HG03060 (cell line): ENCODE measurements at regions not wholly inside any gene's neighbourhood (a gene's known extent, or its start where the extent isn't known, plus 50 kb on each side); places are given as distances from the start of the nearest gene placed in this dataset.
"Not testable (repeated sequence)": the region's sequence is repeated elsewhere in the genome, so short reads cannot be mapped to it uniquely, and the experiment has no call there.

Experiments used
- ATAC-seq: cut with Tn5 transposase; IDR thresholded peaks from one replicate; pipeline ENCODE4 v1.9.1; 2021; ENCODE audit warnings: low read depth, moderate number of reproducible peaks; ENCODE audit not compliant: unreplicated experiment

- no peak for ATAC-seq
Observed at GRCh38 chrX:150118476-150118875, 180.2 kb upstream of the EOLA2 start.

- ATAC-seq: no peak
Observed at GRCh38 chrX:150119323-150119722, 181.0 kb upstream of the EOLA2 start.

DNA sequence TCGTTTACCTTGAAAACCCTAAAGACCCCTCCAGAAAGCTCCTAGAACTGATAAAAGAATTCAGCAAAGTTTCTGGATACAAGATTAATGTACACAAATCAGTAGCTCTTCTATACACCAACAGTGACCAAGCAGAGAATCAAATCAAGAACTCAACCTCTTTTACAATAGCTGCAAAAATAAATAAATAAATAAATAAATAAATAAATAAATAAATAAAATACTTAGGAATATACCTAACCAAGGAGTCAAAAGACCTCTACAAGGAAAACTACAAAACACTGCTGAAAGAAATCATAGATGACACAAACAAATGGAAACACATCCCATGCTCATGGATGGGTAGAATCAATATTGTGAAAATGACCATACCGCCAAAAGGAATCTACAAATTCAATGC, 186.8 kb upstream of the EOLA2 start:
- not testable (repeated sequence) for ATAC-seq

- no peak for ATAC-seq
Observed at GRCh38 chrX:150127216-150127615, 188.9 kb upstream of the EOLA2 start.

GRCh38 chrX:150143721-150144440, 205.6 kb upstream of the EOLA2 start:
- no peak for ATAC-seq

DNA sequence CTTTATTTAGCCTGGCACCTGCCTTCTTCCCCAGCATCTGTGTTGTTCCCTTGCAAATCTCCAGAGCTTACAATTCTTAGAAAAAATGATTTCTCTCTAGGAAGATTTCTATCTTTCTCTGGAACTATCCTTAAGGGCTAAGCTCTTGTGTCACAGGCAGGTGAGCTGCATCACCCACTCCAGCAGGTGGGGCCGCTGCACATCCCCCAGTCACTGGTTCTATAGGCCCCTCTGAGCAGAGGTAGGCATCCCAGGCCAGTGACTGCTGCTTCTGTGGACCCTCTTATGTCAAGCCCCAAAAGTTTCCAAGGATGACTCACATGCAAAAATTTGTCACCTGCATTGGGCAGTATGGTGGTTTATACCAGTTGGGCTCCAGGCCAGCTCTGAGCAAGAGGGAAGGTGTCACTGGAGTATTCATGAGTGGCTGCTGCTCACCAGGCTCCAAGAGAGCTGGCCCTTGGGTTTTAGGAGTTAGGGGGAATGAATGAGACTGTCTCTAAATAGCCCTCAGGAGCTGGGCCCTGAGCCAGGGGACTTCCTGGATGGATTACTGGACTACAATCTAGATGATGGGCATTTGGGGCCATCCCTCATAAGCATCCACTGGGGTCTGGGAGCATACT, 208.1 kb upstream of the EOLA2 start:
- no peak for ATAC-seq

DNA sequence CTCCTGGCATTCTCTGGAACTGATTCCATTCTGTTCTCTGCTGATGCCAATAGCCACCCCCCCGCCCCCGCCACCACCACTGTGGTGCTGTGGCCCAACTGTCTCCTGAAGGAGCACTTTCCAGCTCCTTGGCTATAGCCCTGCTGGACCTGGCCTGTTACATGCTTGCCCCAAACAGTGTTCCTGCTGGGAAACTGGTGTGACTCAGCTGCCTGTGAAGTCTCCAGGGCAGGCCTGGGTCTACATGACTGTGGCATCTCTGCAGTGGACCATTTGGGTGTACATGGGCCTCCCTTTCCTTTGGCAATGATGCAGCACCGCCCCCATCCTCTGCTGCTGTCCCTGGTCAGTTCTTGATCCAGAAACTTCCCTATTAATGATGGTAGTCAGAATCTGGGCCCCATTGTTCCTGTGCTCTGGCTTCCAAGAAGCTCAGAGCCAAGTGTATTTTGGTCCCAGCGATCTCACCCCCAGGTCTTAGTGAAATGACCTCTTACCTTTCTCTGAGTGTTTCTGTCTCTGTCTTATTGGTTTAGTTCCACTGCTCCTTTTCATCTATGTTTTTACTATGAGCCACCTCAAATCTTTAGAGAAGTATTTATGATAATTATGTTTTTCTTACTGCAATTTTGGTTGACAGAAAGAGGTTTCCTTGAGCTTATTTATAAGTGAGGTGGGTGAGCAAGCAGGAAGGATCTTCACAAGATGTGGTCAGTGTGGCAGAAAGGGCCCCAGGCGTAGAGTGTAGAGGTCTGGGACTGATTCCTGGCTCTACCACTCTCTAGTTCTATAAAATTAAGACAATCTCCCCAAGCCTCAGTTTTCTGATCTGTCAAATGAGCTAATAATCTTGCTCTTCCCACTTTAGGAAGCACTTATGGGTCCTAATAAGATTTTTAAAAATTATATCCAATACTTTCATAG, 210.7 kb upstream of the EOLA2 start:
- ATAC-seq: no peak

- no peak for ATAC-seq
Observed at GRCh38 chrX:150150076-150150779, 211.9 kb upstream of the EOLA2 start.

- no peak for ATAC-seq
Observed at GRCh38 chrX:150150780-150151125, 212.4 kb upstream of the MAMLD1 start.

DNA sequence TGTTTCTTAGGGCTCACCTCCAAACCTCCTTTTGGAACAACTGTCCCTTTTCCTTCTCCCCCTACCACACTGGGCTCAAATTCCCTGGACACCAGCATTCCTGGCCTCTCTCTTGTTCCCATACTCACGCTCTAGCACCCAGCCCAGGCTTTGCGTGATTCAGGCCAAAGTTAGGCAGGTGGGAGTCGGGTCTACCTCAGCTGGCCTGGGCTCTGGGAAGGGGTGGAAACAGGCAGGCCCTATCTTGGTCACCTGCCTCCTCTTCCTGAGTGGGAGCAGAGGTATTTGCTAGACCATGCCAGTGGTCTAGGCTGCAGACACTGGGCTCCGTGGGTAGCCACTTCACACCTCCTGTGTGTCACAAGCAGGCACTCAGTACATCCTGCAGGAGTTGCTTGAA, 211.1 kb upstream of the MAMLD1 start:
- ATAC-seq: no peak

GRCh38 chrX:150152546-150152945, 210.6 kb upstream of the MAMLD1 start:
- no peak for ATAC-seq

GRCh38 chrX:150155436-150156035, 207.6 kb upstream of the MAMLD1 start:
- no peak for ATAC-seq

DNA sequence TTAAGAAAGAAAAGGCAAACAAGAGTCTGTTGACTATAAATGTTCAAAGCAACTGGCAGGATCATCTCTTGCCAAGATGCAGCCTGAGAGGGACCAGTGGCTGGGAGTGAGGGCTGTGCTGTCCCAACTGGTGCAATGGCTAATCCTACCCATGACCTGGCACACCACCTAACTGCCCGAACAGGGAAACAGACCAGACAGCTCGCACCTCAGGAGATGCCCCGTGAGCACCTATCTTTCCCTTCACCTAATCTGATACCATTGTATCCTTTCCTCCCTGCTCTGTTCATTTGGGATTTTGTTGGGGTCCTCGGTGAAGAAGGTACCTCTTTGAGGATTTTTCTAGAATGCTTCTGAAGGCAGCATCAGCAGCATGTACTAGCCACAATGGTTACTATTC, 206.5 kb upstream of the MAMLD1 start:
- no peak for ATAC-seq

DNA sequence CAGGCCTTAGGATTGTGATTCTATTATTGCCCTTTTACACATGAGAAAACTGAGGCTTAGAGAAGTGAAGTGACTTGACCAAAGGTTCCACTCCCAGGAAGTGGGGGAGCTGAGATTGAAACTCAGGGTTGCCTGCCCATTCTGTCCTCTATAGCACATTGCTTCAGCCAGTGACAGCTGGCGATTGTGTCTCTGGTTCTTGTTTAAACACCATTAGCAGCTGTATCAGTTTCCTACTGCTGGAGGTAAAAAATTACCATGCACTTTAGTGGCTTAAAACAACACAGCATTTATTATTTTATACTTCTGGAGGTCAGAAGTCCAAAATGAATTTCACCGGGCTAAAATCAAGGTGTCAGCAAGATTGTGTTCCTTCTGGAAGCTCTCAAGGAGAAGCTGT, 205.8 kb upstream of the MAMLD1 start:
- ATAC-seq: no peak

DNA sequence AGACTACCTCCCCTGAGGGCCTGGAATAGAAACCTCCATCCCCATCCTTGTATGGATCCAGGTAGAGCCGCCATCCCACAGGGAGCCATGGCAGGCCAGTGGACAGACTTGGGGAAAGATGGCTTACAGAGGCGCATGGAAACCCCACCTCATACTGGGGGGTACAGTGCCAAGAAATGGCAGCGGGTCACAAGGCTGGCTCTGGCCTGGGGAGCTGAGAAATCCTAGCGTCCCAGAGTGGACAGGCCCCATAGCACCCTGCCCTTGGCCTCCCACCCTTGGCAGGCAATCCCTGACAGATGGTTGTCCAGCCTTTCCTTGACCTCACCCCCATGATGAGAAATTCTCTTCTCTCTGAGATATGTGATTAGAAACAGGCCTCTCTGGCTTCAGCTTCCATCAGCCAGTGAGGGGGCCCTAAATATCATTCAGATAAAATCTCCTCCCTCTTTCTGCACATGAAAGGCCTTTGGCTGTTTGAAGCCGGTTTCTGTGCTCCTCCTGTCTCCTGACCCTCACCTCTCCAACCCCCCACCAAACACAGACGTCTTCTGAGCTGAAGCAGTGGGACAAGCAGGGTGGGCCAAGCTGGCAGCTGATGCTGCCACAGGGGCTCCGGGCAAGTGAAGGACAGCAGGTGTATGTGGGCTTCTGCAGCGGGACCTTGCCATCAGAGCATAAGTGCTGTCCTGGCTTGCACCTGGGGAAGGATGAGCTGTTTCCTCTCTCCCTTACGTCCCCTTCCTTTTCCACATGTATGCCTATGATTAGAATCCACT, 204.4 kb upstream of the MAMLD1 start:
- ATAC-seq: no peak

GRCh38 chrX:150159537-150159936, 203.6 kb upstream of the MAMLD1 start:
- ATAC-seq: no peak

DNA sequence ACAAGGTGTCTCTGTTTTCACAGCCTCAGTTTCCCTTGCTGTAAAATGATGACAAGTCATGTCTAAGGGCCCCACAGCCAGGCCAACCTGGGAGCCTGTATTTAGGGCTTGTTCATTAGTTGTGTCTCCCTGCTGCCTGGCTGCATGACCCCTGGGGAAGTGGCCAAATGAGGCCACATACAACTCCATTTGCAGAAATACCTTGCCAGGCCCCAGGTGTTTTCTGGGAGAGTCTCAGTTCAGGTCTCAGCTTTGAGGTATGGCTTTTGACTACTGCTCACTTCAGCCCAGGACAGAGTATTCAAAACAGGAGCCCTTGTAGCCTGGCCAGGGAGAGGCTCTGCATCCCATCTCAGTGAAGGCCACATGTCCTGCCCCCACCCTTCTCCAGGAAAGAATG, 202.5 kb upstream of the MAMLD1 start:
- ATAC-seq: no peak

DNA sequence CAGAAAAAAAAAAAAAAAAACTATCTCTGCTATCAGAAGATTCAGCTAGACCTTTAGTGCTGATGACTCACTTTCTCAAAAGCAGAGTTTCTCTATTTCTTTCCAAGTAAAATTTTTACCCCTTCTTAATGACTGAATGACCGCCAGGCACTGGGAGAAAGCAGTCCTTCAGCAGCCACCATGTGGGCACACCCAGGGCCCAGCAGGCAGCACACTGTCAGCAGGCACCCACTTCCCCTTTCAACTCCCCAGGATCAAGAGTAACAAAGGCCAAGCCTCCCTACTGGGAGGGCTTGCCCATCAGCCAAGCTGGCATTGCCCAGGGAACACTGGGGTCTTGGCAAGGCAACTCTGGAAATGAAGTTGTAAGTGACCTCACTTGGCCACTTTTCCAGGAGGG, 201.9 kb upstream of the MAMLD1 start:
- no peak for ATAC-seq

DNA sequence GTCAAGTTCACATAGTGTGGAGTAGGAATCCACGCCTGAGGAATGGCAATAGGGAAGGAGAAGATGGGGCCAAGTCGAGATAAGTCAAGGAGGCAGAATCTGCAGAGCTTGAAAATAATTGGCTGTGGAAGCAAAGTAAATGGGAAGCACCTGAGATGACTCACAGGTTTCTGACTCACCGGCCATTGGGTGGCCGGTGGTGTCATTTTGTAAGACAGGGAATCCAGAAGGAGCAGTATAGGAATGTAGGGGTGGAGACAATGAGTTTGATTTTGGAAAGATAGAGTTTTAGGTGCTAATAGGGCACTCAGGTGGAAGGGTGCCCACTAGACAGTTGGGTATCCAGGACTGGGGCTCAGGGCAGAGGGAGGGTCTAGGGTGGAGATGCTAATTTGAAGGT, 201.0 kb upstream of the MAMLD1 start:
- ATAC-seq: no peak
